Neural cell (in vitro differentiated cells): ENCODE measurements at regions not wholly inside any gene's neighbourhood (a gene's known extent, or its start where the extent isn't known, plus 50 kb on each side); places are given as distances from the start of the nearest gene placed in this dataset.

Source experiments
- H2AFZ ChIP-seq: fragments of 200-600, 300-800 bp; sonication (generic), shearing (Covaris generic); 2 replicates; pipeline ENCODE4 v1.6.0; 2014; ENCODE audit warnings: low read depth, mild to moderate bottlenecking, antibody characterized with exemption, low read length, moderate library complexity
- H3F3A ChIP-seq: fragments of 200-600 bp; shearing (Covaris generic); 2 replicates; pipeline ENCODE4 v1.6.1; 2016; ENCODE audit warnings: mild to moderate bottlenecking, moderate library complexity, mixed read lengths, antibody characterized with exemption, low read length; ENCODE audit not compliant: insufficient read depth, poor library complexity, severe bottlenecking
- H3K27ac ChIP-seq: fragments of 200-600, 300-800 bp; sonication (generic), shearing (Covaris generic); 2 replicates; pipeline ENCODE4 v1.5.1; 2014; ENCODE audit warnings: mild to moderate bottlenecking, low read length, moderate library complexity
- H3K27me3 ChIP-seq: fragments of 300-800, 200-600 bp; sonication (generic), shearing (Covaris generic); 2 replicates; pipeline ENCODE4 v1.6.0; 2014; ENCODE audit warnings: mild to moderate bottlenecking, low read depth, low read length, moderate library complexity; ENCODE audit not compliant: insufficient read depth
- H3K36me3 ChIP-seq: fragments of 300-800, 200-600 bp; sonication (generic), shearing (Covaris generic); 2 replicates; pipeline ENCODE4 v1.5.1; 2014; ENCODE audit warnings: mild to moderate bottlenecking, antibody characterized with exemption, low read length, moderate library complexity; ENCODE audit not compliant: insufficient read depth
- H3K4me2 ChIP-seq: fragments of 300-800, 200-600 bp; sonication (generic), shearing (Covaris generic); 2 replicates; pipeline ENCODE4 v1.6.0; 2014; ENCODE audit warnings: mild to moderate bottlenecking, low read length
- H3K4me3 ChIP-seq: fragments of 300-800, 200-600 bp; sonication (generic), shearing (Covaris generic); 2 replicates; pipeline ENCODE4 v1.5.1; 2014; ENCODE audit warnings: mild to moderate bottlenecking, low read length, moderate library complexity
- H3K79me2 ChIP-seq: fragments of 200-600 bp; shearing (Covaris generic); replicated peaks from 2 replicates; pipeline ENCODE4 v1.6.0; 2014; ENCODE audit warnings: mild to moderate bottlenecking, low read length, moderate library complexity; ENCODE audit not compliant: insufficient read depth
- H3K9ac ChIP-seq: fragments of 300-800, 200-600 bp; sonication (generic), shearing (Covaris generic); 2 replicates; pipeline ENCODE4 v1.6.1; 2016; ENCODE audit warnings: mild to moderate bottlenecking, low read length, mixed read lengths
- H3K9me2 ChIP-seq: fragments of 200-600 bp; shearing (Covaris generic); 2 replicates; pipeline ENCODE4 v1.6.1; 2016; ENCODE audit warnings: mild to moderate bottlenecking, low read length, mixed read lengths; ENCODE audit not compliant: insufficient read depth
- H3K9me3 ChIP-seq: fragments of 200-600, 300-800 bp; sonication (generic), shearing (Covaris generic); 2 replicates; pipeline ENCODE4 v1.6.1; 2016; ENCODE audit warnings: mild to moderate bottlenecking, mixed run types, low read length, moderate library complexity, mixed read lengths
- H4K20me1 ChIP-seq: fragments of 200-600 bp; shearing (Covaris generic); 2 replicates; pipeline ENCODE4 v1.6.1; 2016; ENCODE audit warnings: mild to moderate bottlenecking, mixed run types; ENCODE audit not compliant: insufficient read depth
- EP300 ChIP-seq: fragments of 450-650 bp; conservative IDR thresholded peaks from 2 replicates; pipeline ENCODE4 v1.6.1; 2014; ENCODE audit warnings: antibody characterized with exemption, mild to moderate bottlenecking, moderate library complexity; ENCODE audit not compliant: poor library complexity, severe bottlenecking
- EZH2 ChIP-seq: fragments of 200-600, 300-800 bp; shearing (Covaris generic), sonication (generic); IDR thresholded peaks from 2 replicates; pipeline ENCODE4 v1.6.1; 2014; ENCODE audit warnings: antibody characterized with exemption, low read length, borderline replicate concordance, mild to moderate bottlenecking; ENCODE audit not compliant: insufficient read depth, poor library complexity, severe bottlenecking
- MXI1 ChIP-seq: fragments of 450-650 bp; conservative IDR thresholded peaks from 2 replicates; pipeline ENCODE4 v1.6.1; 2014; ENCODE audit warnings: antibody characterized with exemption, mild to moderate bottlenecking; ENCODE audit not compliant: poor library complexity, severe bottlenecking
- POLR2AphosphoS5 ChIP-seq: IDR thresholded peaks from 2 replicates; pipeline ENCODE4 v1.6.1; 2012
- RAD21 ChIP-seq: fragments of 450-650 bp; conservative IDR thresholded peaks from 2 replicates; pipeline ENCODE4 v1.6.1; 2014; ENCODE audit warnings: antibody characterized with exemption, mild to moderate bottlenecking, moderate library complexity
- SMC3 ChIP-seq: fragments of 450-650 bp; conservative IDR thresholded peaks from 2 replicates; pipeline ENCODE4 v1.6.1; 2014; ENCODE audit warnings: antibody characterized with exemption, mild to moderate bottlenecking, moderate library complexity; ENCODE audit not compliant: poor library complexity
- TAF1 ChIP-seq: IDR thresholded peaks from 2 replicates; pipeline ENCODE4 v1.6.1; 2012; ENCODE audit warnings: low read depth
- TF ChIP-seq, protein P1 (sequence below): IDR thresholded peaks from 2 replicates; pipeline ENCODE4 v1.6.1; 2012; ENCODE audit warnings: borderline replicate concordance
- TF ChIP-seq, protein P2 (sequence below): fragments of 450-650 bp; IDR thresholded peaks from 2 replicates; pipeline ENCODE4 v1.5.1; 2014; ENCODE audit warnings: antibody characterized with exemption, mild to moderate bottlenecking, moderate library complexity; ENCODE audit not compliant: poor library complexity, severe bottlenecking

DNA sequence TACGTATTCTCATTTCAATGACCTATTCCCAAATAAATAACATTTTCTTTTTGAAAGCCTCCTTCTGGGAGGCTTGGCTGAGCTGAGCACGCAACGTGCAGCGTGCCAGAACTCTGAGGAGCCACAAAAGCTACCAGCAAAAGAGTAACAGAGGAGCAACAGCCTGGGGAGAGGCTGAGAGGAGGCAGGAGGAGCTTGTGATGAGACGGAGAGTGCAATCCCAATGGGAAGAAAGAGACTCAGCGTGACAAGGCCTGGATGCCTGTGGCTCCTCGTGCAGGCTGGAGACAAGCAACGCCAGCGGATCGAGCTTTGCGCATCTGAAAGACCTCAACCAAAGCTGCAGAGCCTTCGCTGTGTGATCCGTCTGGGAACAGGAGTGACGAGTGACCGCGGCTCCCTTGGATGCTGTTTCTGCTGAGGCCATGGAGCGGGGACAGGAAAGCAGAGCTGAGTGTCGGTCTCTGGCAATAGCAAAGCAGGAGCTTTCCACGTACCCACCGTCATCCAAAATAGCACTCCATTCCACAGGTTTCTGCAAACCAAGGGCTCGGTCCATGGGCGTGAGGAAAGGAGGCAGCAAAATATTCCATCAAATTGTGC, 171.7 kb upstream of the PFKP start:
- no peak overlapping the region for H3K27ac ChIP-seq
- no peaks in the 10 kb centered on the region for H3K36me3 ChIP-seq
- TF ChIP-seq POLR2AphosphoS5 (no peak), TAF1 (no peak), EP300 (no peak), RAD21 (no peak), MXI1 (no peak), EZH2 (no peak), SMC3 (no peak)
- TF ChIP-seq, protein P1, sequence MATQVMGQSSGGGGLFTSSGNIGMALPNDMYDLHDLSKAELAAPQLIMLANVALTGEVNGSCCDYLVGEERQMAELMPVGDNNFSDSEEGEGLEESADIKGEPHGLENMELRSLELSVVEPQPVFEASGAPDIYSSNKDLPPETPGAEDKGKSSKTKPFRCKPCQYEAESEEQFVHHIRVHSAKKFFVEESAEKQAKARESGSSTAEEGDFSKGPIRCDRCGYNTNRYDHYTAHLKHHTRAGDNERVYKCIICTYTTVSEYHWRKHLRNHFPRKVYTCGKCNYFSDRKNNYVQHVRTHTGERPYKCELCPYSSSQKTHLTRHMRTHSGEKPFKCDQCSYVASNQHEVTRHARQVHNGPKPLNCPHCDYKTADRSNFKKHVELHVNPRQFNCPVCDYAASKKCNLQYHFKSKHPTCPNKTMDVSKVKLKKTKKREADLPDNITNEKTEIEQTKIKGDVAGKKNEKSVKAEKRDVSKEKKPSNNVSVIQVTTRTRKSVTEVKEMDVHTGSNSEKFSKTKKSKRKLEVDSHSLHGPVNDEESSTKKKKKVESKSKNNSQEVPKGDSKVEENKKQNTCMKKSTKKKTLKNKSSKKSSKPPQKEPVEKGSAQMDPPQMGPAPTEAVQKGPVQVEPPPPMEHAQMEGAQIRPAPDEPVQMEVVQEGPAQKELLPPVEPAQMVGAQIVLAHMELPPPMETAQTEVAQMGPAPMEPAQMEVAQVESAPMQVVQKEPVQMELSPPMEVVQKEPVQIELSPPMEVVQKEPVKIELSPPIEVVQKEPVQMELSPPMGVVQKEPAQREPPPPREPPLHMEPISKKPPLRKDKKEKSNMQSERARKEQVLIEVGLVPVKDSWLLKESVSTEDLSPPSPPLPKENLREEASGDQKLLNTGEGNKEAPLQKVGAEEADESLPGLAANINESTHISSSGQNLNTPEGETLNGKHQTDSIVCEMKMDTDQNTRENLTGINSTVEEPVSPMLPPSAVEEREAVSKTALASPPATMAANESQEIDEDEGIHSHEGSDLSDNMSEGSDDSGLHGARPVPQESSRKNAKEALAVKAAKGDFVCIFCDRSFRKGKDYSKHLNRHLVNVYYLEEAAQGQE = no peak
- TF ChIP-seq, protein P2, sequence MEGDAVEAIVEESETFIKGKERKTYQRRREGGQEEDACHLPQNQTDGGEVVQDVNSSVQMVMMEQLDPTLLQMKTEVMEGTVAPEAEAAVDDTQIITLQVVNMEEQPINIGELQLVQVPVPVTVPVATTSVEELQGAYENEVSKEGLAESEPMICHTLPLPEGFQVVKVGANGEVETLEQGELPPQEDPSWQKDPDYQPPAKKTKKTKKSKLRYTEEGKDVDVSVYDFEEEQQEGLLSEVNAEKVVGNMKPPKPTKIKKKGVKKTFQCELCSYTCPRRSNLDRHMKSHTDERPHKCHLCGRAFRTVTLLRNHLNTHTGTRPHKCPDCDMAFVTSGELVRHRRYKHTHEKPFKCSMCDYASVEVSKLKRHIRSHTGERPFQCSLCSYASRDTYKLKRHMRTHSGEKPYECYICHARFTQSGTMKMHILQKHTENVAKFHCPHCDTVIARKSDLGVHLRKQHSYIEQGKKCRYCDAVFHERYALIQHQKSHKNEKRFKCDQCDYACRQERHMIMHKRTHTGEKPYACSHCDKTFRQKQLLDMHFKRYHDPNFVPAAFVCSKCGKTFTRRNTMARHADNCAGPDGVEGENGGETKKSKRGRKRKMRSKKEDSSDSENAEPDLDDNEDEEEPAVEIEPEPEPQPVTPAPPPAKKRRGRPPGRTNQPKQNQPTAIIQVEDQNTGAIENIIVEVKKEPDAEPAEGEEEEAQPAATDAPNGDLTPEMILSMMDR = no peak
- H4K20me1 ChIP-seq = no peaks in the 10 kb centered on the region
- H3K9me3 ChIP-seq = no peaks in the 10 kb centered on the region
- no peak overlapping the region for H3K9ac ChIP-seq
- H3K9me2 ChIP-seq = no peaks in the 10 kb centered on the region
- H2AFZ ChIP-seq = no peak overlapping the region
- H3K79me2 ChIP-seq = no peaks in the 10 kb centered on the region
- no peak overlapping the region for H3K4me3 ChIP-seq
- no peaks in the 10 kb centered on the region for H3K27me3 ChIP-seq
- H3F3A ChIP-seq = no peaks in the 10 kb centered on the region
- no peak overlapping the region for H3K4me2 ChIP-seq

DNA sequence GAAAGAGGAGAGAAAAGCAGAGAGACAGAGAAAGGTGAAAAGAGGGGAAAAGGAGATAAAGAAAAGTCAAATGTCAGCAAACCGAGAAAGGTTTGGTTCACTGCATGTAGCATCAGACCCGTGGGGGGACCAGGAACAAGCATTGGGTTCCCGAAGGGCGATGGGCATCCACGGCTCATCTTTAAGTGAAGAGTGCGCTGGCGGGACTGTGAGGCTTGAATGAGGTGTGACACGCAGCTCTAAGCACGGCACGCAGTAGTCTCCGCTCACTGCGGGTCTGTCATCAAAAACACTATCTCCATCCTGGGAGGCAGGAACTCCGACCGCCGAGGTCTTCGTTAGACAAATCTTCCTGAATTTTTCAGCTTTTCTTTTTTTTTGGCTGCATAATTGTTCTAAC, 173.4 kb upstream of the PFKP start:
- no peaks in the 10 kb centered on the region for H3K79me2 ChIP-seq
- H3K36me3 ChIP-seq = no peaks in the 10 kb centered on the region
- H3K27ac ChIP-seq = no peak overlapping the region
- no peaks in the 10 kb centered on the region for H3F3A ChIP-seq
- no peak for TF ChIP-seq TAF1
- TF ChIP-seq POLR2AphosphoS5 = no peak
- TF ChIP-seq, protein P1 = no peak
- no peak for TF ChIP-seq RAD21
- TF ChIP-seq EZH2 = no peak
- TF ChIP-seq MXI1 = no peak
- TF ChIP-seq, protein P2 = no peak
- TF ChIP-seq EP300 = no peak
- no peak for TF ChIP-seq SMC3
- no peak overlapping the region for H3K4me2 ChIP-seq
- no peak overlapping the region for H3K9ac ChIP-seq
- H2AFZ ChIP-seq = no peak overlapping the region
- no peaks in the 10 kb centered on the region for H3K9me2 ChIP-seq
- no peaks in the 10 kb centered on the region for H3K27me3 ChIP-seq
- no peaks in the 10 kb centered on the region for H4K20me1 ChIP-seq
- no peak overlapping the region for H3K4me3 ChIP-seq
- no peaks in the 10 kb centered on the region for H3K9me3 ChIP-seq
